D721Med (cell line): ENCODE measurements at regions not wholly inside any gene's neighbourhood (a gene's known extent, or its start where the extent isn't known, plus 50 kb on each side); places are given as distances from the start of the nearest gene placed in this dataset.

Source experiments
- DNase-seq: peaks from one replicate; pipeline ENCODE4 v3.0.0; 2011; ENCODE audit warnings: low spot score; ENCODE audit not compliant: insufficient read length
- FAIRE-seq: peaks from 2 replicates; lab custom pipeline; 2011; peaks lifted over from hg19 to GRCh38; lab: Jason Lieb, UNC
- CTCF ChIP-seq: IDR thresholded peaks from 2 replicates; pipeline ENCODE4 v1.5.1; 2012; ENCODE audit warnings: mild to moderate bottlenecking, control low read depth; ENCODE audit not compliant: insufficient read depth; ENCODE audit errors: missing control alignments

- TF ChIP-seq CTCF = no peak
- no peak for DNase-seq
- FAIRE-seq = no peak
These were observed 128.6 kb upstream of the PUM3 start for GRCh38 chr9:2972475-2972874.

- TF ChIP-seq CTCF = no peak
- DNase-seq = no peak
- no peak for FAIRE-seq
These were observed 127.0 kb upstream of the PUM3 start for GRCh38 chr9:2970864-2971263.

GRCh38 chr9:2967766-2968165 is 123.9 kb upstream of the PUM3 start:
- FAIRE-seq (no peak), DNase-seq (no peak)
- TF ChIP-seq CTCF = no peak

- FAIRE-seq (no peak), DNase-seq (no peak)
- TF ChIP-seq CTCF = no peak
These were observed 122.8 kb upstream of the PUM3 start for GRCh38 chr9:2966565-2967300.

GRCh38 chr9:2964470-2964869 is 120.6 kb upstream of the PUM3 start:
- TF ChIP-seq CTCF = no peak
- FAIRE-seq = no peak
- no peak for DNase-seq

- DNase-seq = no peak
- FAIRE-seq = no peak
- no peak for TF ChIP-seq CTCF
These were observed 119.4 kb upstream of the PUM3 start for GRCh38 chr9:2963307-2963706.

- DNase-seq = no peak
- no peak for TF ChIP-seq CTCF
- FAIRE-seq = no peak
These were observed 118.7 kb upstream of the PUM3 start for GRCh38 chr9:2962471-2963172.
